CD14-positive monocyte (primary cell): ENCODE measurements at regions not wholly inside any gene's neighbourhood (a gene's known extent, or its start where the extent isn't known, plus 50 kb on each side); places are given as distances from the start of the nearest gene placed in this dataset.

Experiments used
- DNase-seq, 3 donors: peaks; one replicate each; pipeline ENCODE4 v3.0.0-alpha.2; 2011 to 2022
- H2AFZ ChIP-seq: 2 replicates; pipeline ENCODE4 v1.6.0; 2012; ENCODE audit warnings: mild to moderate bottlenecking, low read depth, low read length, inconsistent platforms; ENCODE audit not compliant: insufficient read depth, poor library complexity, severe bottlenecking
- H3K27ac ChIP-seq, 2 donors: 1 replicate in 1 of 2; 2 replicates in 1 of 2; pipeline ENCODE4 v1.5.1; 2012 to 2013; ENCODE audit warnings: low read length in 2 of 2, control low read depth in 1 of 2, inconsistent platforms in 1 of 2, low read depth in 1 of 2, mild to moderate bottlenecking in 1 of 2
- H3K27me3 ChIP-seq, 2 donors: one replicate each; pipeline versions ENCODE4 v1.6.0 to v1.6.1; 2011 to 2013; ENCODE audit warnings: low read length in 2 of 2; ENCODE audit not compliant: control insufficient read depth in 2 of 2, insufficient read depth in 2 of 2
- H3K36me3 ChIP-seq, 2 donors: replicated peaks in 1 of 2; 1 replicate in 1 of 2; 2 replicates in 1 of 2; pipeline versions ENCODE4 v1.5.1 to v1.6.1; 2012 to 2013; ENCODE audit warnings: low read length in 2 of 2, control low read depth in 1 of 2, inconsistent platforms in 1 of 2, mild to moderate bottlenecking in 1 of 2; ENCODE audit not compliant: insufficient read depth in 2 of 2, control insufficient read depth in 1 of 2
- H3K4me1 ChIP-seq, 2 donors: 1 replicate in 1 of 2; 2 replicates in 1 of 2; pipeline versions ENCODE4 v1.5.1 to v1.6.1; 2012 to 2013; ENCODE audit warnings: low read length in 2 of 2, control low read depth in 1 of 2, inconsistent platforms in 1 of 2, mild to moderate bottlenecking in 1 of 2, moderate library complexity in 1 of 2; ENCODE audit not compliant: insufficient read depth in 2 of 2, control insufficient read depth in 1 of 2
- H3K4me2 ChIP-seq: replicated peaks from 2 replicates; pipeline ENCODE3; 2012; ENCODE audit warnings: low read length, moderate library complexity, mild to moderate bottlenecking; ENCODE audit not compliant: poor library complexity, severe bottlenecking; ENCODE audit errors: extremely low read depth
- H3K4me3 ChIP-seq, 3 experiments: fragments of 200-600 bp in 1 of 3; sonication (generic) in 1 of 3; replicated peaks in 1 of 3; 1 replicate in 2 of 3; 2 replicates in 1 of 3; pipeline ENCODE4 v1.5.1; 2011 to 2013; ENCODE audit warnings: low read length in 3 of 3, mild to moderate bottlenecking in 3 of 3, control low read depth in 2 of 3, low read depth in 2 of 3, inconsistent platforms in 1 of 3, moderate library complexity in 1 of 3
- H3K79me2 ChIP-seq: 2 replicates; pipeline ENCODE4 v1.6.0; 2012; ENCODE audit warnings: mild to moderate bottlenecking, control low read depth, inconsistent platforms, low read length, moderate library complexity; ENCODE audit not compliant: insufficient read depth
- H3K9ac ChIP-seq: 2 replicates; pipeline ENCODE4 v1.6.0; 2017; ENCODE audit warnings: low read length, mild to moderate bottlenecking; ENCODE audit not compliant: insufficient read depth, poor library complexity, severe bottlenecking
- H3K9me3 ChIP-seq, 2 donors: replicated peaks in 1 of 2; 1 replicate in 1 of 2; 2 replicates in 1 of 2; pipeline versions ENCODE4 v1.5.1 to v1.6.1; 2012 to 2013; ENCODE audit warnings: low read length in 2 of 2, control low read depth in 1 of 2; ENCODE audit not compliant: control insufficient read depth in 1 of 2, insufficient read depth in 1 of 2
- H4K20me1 ChIP-seq: 2 replicates; pipeline ENCODE4 v1.6.0; 2012; ENCODE audit warnings: mild to moderate bottlenecking, low read length, control low read depth, moderate library complexity; ENCODE audit not compliant: insufficient read depth
- H3K27ac Mint-ChIP-seq, 7 donors: one replicate each; pipeline ENCODE4 v1.8.0; 2020; ENCODE audit warnings: mild to moderate bottlenecking in 7 of 7, mixed read lengths in 7 of 7, moderate library complexity in 6 of 7, inconsistent platforms in 2 of 7
- H3K27me3 Mint-ChIP-seq, 3 donors: one replicate each; pipeline ENCODE4 v1.8.0; 2021 to 2022; ENCODE audit warnings: low read depth in 3 of 3, mild to moderate bottlenecking in 3 of 3, mixed read lengths in 3 of 3, moderate library complexity in 3 of 3, inconsistent platforms in 1 of 3
- H3K36me3 Mint-ChIP-seq, 2 donors: one replicate each; pipeline ENCODE4 v1.8.0; 2020; ENCODE audit warnings: mixed read lengths in 2 of 2, inconsistent platforms in 1 of 2, mild to moderate bottlenecking in 1 of 2
- H3K4me1 Mint-ChIP-seq: one replicate; pipeline ENCODE4 v1.8.0; 2020; ENCODE audit warnings: mild to moderate bottlenecking, mixed read lengths
- H3K4me3 Mint-ChIP-seq, 2 donors: one replicate each; pipeline ENCODE4 v1.8.0; 2020; ENCODE audit warnings: mild to moderate bottlenecking in 2 of 2, mixed read lengths in 2 of 2, moderate library complexity in 1 of 2
- H3K9me3 Mint-ChIP-seq, 7 donors: one replicate each; pipeline ENCODE4 v1.8.0; 2020 to 2022; ENCODE audit warnings: mixed read lengths in 7 of 7, mild to moderate bottlenecking in 6 of 7, moderate library complexity in 6 of 7, inconsistent platforms in 2 of 7
- whole genome bisulfite sequencing: methylation state at CpG from one replicate; pipeline ENCODE4 v1.1.5; 2013; ENCODE audit warnings: missing lambda C conversion rate; ENCODE audit not compliant: insufficient coverage; 5-methylcytosine and 5-hydroxymethylcytosine counted together
- intact Hi-C, 2 donors: fragments of 100-400 bp; cut with micrococcal nuclease; formaldehyde crosslinking; loops; one replicate each; pipeline versions ENCODE4 v1.15.0 to v1.15.1; 2023
- TF ChIP-seq, protein P1 (sequence below): fragments of 200-600 bp; IDR thresholded peaks from one replicate; pipeline ENCODE4 v1.8.0; 2022; ENCODE audit warnings: antibody characterized with exemption, mild to moderate bottlenecking

DNA sequence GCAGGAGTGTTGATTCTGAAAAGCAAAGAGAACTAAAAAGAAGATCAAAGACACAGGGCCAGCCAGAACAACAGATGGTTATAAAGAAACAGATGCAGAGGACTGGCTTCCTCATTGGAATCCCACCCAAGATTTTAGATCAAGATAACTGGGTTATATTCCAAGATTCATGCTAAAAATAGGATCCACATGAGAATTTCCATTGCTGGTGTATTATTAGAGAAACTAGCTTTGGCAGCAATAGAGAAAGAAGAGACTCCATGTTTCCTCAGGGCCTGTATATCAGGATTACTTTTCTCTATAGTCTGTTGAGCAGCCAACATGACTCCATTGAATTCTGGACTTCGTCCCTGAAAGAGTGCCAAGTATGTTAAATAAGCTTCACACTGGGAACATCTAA is 367.3 kb downstream of the TUSC1 start:
- H3K9me3 ChIP-seq: peaks cover 0 to 5% of the 10 kb centered on the region in 2 donors
- WGBS: 86% methylated on average over 1 of the region's 1 CpG
- H3K27me3 ChIP-seq: no peaks in the 10 kb centered on the region
- no peak overlapping the region for H3K4me3 ChIP-seq
- H4K20me1 ChIP-seq: no peaks in the 10 kb centered on the region
- DNase-seq: no peak
- H3K4me3 Mint-ChIP-seq: no peak overlapping the region
- H3K9ac ChIP-seq: no peak overlapping the region
- TF ChIP-seq, protein P1, sequence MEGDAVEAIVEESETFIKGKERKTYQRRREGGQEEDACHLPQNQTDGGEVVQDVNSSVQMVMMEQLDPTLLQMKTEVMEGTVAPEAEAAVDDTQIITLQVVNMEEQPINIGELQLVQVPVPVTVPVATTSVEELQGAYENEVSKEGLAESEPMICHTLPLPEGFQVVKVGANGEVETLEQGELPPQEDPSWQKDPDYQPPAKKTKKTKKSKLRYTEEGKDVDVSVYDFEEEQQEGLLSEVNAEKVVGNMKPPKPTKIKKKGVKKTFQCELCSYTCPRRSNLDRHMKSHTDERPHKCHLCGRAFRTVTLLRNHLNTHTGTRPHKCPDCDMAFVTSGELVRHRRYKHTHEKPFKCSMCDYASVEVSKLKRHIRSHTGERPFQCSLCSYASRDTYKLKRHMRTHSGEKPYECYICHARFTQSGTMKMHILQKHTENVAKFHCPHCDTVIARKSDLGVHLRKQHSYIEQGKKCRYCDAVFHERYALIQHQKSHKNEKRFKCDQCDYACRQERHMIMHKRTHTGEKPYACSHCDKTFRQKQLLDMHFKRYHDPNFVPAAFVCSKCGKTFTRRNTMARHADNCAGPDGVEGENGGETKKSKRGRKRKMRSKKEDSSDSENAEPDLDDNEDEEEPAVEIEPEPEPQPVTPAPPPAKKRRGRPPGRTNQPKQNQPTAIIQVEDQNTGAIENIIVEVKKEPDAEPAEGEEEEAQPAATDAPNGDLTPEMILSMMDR: no peak
- no peaks in the 10 kb centered on the region for H3K36me3 ChIP-seq
- no peak overlapping the region for H3K27ac ChIP-seq
- H3K9me3 Mint-ChIP-seq: peaks cover 0 to 3% (median 0%) of the 10 kb centered on the region in 7 donors
- no peaks in the 10 kb centered on the region for H3K79me2 ChIP-seq
- H3K27me3 Mint-ChIP-seq: no peaks in the 10 kb centered on the region
- H3K4me1 Mint-ChIP-seq: no peaks in the 10 kb centered on the region
- no peaks in the 10 kb centered on the region for H3K4me1 ChIP-seq
- no peak overlapping the region for H2AFZ ChIP-seq
- no peak overlapping the region for H3K4me2 ChIP-seq
- H3K27ac Mint-ChIP-seq: no peak overlapping the region
- intact Hi-C loops: no loop called here
- H3K36me3 Mint-ChIP-seq: no peaks in the 10 kb centered on the region

DNA sequence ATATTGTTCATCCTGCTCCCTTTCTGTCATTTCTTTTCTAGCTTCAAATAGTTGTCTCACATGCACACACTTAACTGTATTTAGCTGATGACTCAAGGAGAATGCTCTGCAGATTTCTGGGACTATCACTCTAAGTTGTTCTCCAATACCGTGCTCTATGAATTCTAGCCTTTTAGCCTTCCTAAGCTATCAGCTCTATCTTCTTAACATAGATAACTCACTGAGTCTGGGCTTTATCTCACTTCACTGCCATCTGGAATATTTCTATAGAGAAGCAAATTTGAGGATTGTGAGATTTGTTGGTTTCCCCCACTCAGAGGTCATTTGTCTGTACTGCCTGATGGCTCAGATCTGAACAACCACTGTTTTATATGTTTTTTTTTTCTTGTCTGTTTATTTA is 369.7 kb downstream of the TUSC1 start:
- Histone ChIP-seq H3K9me3 (peaks cover 0 to 5% of the 10 kb centered on the region in 2 donors), H3K79me2 (no peaks in the 10 kb centered on the region), H3K9ac (no peak overlapping the region), H2AFZ (no peak overlapping the region), H3K4me2 (no peak overlapping the region), H3K27me3 (no peaks in the 10 kb centered on the region), H3K36me3 (no peaks in the 10 kb centered on the region), H3K4me1 (no peaks in the 10 kb centered on the region), H3K4me3 (no peak overlapping the region), H3K27ac (no peak overlapping the region), H4K20me1 (no peaks in the 10 kb centered on the region)
- intact Hi-C loops: no loop called here
- Mint-ChIP-seq H3K9me3 (peaks cover 0 to 3% (median 0%) of the 10 kb centered on the region in 7 donors), H3K4me1 (no peaks in the 10 kb centered on the region), H3K4me3 (no peak overlapping the region), H3K27me3 (no peaks in the 10 kb centered on the region), H3K27ac (no peak overlapping the region), H3K36me3 (no peaks in the 10 kb centered on the region)
- TF ChIP-seq, protein P1: no peak
- no peak for DNase-seq
- 83% methylated on average over 1 of the region's 1 CpG for WGBS
